NCI-H2029 treated with DMSO at 0.1 percent for 48 hours (cell line): ENCODE measurements at regions not wholly inside any gene's neighbourhood (a gene's known extent, or its start where the extent isn't known, plus 50 kb on each side); places are given as distances from the start of the nearest gene placed in this dataset.

ENCODE experiments used
- DNase-seq: peaks from one replicate; lab custom pipeline; 2025; lab: John Stamatoyannopoulos, UW

- DNase-seq = no peak
Observed at GRCh38 chr5:81914696-81915095, 57.1 kb upstream of the ATG10 start.

- no peak for DNase-seq
Observed at GRCh38 chr5:81912933-81913332, 58.9 kb upstream of the ATG10 start.

DNA sequence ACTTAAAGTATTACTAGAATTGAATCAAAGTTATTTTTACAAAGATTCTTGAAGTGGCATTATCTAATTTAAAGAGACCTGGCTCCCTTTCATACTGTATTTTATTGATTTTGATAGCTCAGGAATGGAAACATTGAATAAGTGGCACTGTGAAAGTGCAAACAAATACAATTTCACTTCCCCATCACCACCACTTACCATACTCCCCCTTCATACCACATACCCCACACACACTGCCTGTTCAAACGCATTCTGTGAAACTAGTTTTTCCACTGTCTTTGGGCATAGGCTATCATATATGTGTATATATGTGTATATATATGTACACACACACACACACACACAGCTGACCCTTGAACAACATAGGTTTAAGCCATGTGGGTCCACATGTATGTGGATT, 62.1 kb upstream of the ATG10 start:
- DNase-seq = no peak

- no peak for DNase-seq
Observed at GRCh38 chr5:81908771-81909170, 63.1 kb upstream of the ATG10 start.

- DNase-seq = no peak
Observed at GRCh38 chr5:81908044-81908443, 63.8 kb upstream of the ATG10 start.

DNA sequence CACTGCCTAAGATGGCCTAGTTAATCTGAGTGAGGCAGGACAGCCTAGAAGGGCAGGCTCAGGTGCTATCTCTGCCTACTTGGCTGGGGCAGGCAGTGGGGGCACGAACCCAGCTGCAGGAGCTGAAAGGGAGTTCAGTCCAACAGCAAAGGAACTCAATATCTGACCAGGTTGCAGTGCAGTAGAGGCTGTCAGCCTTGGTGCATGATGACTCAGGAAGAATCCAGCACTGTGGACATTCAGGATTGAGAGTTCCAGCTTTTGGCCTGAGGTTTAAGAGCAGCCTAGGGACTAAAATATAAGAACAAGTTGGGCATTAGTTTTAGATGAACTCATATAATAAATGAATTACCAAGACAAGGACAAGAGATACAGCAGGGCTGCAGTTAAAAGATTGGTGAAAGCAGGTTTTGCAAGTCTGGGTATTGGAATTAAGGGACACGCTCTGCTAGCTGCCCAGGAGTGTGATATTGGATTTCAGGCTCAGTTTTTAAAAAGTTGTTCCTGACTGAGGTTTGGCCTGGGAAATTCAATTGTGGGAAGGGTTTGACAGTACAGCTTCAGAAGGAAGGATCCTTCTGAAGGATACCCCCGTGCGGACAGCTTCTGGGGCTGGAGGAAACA, 64.7 kb upstream of the ATG10 start:
- DNase-seq = no peak

DNA sequence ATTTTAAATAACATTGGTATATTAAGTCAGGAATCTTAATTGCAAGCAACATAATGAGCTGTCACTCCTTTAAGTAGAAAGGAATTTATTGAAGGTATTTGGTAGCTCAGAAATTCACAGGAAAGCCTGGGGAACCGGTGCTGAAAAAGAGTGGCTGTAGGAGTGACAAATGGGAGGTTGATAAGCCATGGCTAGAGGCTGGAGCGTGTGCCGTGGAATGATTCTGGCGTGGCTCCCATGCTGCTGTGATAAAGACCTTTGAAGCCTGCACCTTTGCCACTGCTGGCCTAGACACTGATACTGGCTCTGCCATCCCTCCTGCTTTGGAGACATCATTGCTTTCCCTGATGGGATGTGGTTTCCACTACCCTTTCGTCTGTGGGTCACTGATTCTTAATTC, 65.7 kb upstream of the ATG10 start:
- no peak for DNase-seq

- DNase-seq = no peak
Observed at GRCh38 chr5:81904861-81905260, 67.0 kb upstream of the ATG10 start.

- DNase-seq = no peak
Observed at GRCh38 chr5:81904166-81904565, 67.7 kb upstream of the ATG10 start.

GRCh38 chr5:81901586-81901985, 70.2 kb upstream of the ATG10 start:
- no peak for DNase-seq

DNA sequence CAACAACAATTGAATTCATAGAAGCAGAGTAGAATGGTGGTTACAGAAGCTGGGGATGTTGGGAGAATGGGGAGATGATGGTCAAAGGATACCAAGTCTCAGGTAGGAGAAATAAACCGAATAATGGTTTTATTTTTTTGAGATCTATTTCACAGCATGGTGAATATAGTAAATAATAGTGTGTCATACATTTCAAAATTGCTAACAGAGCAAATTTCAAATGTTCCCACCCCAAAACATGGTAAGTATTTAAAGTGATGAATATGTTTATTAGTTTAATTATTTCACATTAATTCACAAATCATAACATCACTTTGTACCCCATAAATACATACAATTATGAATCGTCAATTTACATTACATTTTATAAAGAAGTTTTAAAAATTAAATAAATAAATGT, 72.7 kb upstream of the ATG10 start:
- no peak for DNase-seq

DNA sequence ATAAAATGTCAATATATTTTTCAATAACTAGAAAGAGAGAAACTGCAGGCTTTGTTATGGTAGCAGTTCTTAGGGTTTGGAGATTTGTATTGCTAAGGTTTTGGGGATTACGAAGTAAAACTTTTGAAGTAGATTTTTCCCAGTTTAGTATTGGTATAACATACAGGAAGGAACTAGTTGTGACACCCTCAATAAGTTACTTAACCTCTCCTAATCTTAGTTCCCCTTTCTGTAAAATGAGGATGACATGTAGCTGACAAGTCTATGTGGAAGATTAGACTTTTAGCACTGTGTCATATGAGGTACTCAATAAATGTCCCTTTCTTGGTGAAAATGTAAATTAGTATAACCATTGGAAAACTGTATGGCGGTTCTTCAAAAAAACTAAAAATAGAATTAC, 73.4 kb upstream of the ATG10 start:
- DNase-seq = no peak

- no peak for DNase-seq
Observed at GRCh38 chr5:81896764-81897163, 75.1 kb upstream of the ATG10 start.

GRCh38 chr5:81895307-81895706, 76.5 kb upstream of the ATG10 start:
- no peak for DNase-seq

- no peak for DNase-seq
Observed at GRCh38 chr5:81893961-81894360, 77.9 kb upstream of the ATG10 start.

DNA sequence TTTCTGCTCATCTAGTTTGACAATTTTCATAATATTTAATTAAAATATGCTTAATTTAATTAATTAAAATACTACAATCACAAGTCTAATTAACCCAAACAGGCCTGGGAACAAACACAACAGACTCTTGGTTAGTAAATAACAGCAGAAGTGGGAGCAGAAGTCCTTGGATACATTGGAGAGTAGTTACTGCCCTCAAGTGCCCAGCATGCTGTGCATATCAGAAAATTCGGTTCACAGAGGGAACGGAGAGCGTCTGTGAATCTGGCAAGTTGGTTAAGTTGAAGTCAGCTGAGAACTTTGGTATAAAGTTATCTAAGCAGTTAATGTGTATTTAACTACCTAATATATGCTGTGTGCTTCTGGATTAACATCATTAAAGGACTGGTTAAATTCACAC, 87.0 kb upstream of the ATG10 start:
- DNase-seq = no peak

DNA sequence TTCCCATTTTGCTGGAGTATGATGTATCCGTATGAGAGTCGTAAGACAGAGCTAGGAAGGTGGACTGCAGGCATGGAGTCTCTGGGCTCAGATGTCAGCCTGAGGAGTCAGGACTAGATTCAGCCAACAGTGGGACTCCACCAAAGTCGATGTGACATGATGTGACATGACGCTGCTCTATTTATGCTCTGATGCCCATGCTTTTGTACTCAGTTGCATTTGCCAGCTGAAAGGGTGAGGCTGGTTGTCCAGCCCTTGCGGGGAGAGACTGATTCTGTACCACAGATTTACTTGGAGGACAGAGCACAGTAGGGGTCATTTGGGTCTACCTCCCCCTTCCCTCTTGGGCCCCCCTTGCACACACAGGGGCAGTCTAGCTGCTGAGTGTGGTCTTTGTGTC, 88.5 kb upstream of the ATG10 start:
- no peak for DNase-seq

DNA sequence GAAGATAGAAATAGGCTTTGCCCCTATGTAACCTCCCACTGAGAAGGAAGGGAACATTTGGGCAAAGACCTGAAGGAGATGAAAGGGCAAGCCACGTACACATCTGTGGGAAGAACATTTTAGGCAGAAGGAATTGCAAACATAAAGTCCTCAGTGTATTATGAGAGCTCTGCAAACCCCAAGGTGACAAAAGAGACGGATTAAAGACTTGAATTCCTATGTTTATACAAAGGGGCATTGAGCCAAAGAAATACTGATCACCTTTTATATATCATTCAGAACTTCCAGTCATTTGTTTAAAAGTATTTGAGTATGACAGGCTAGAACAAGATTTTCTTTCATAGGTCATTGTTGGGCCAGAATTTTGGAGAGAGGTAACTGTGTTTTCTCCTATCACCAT, 90.2 kb upstream of the ATG10 start:
- no peak for DNase-seq

DNA sequence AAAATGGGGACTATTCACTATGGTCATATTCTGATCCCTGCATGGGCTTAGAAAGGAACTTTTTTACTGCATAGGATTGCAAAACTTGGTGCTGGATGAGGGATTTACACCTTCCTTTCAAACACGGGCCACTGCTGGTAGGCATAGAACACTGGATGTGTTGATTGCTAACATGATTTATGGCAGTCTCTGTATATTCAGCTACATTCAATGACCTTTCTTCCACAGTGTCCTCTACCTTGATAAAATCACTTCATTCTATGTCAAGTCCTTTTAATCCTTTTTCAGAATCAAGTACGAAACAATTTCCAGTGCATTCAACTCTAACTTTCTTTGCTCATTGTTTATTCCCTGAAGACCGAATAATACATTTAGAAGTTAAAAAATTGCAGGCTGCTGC, 91.9 kb upstream of the ATG10 start:
- no peak for DNase-seq

DNA sequence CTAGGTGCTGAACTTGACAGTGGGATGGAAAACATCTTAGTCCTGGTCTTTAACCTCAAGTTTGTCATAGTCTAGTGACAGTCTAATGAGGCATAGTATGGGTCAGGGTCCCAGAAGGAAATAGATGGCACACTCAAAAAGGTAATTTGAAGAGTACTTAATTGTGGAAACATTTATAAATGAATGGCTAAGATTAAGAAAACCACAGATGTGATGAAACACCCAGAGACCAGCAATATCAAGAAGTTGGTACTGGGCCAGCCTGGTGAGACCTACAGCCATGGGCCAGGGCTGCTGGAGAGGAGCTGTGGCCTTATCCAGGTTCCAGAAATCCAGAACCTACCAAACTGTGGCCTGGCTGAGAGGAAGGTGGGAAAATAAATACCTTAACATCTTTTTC, 93.5 kb upstream of the ATG10 start:
- DNase-seq = no peak

DNA sequence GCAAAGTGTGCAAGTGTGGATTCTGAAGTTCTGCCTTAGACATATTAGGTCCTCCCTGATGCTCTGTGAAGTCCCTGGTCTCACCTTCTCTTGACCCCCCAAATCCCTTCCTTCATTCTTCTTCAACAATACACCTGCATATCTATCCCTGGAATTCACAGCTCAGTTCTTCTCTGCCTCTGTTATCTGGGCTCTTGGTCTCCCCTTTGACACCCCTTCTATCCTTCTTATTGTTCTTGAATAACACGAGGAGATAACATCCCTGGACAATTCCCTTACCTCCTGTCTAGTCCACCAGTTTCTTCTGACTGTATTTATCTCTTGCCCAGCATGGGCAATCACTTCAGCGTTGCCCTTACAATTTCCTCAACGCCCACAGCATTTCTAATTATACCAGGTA, 104.8 kb upstream of the ATG10 start:
- DNase-seq = no peak

GRCh38 chr5:81860778-81861177, 109.9 kb upstream of the SSBP2 start:
- DNase-seq = no peak

DNA sequence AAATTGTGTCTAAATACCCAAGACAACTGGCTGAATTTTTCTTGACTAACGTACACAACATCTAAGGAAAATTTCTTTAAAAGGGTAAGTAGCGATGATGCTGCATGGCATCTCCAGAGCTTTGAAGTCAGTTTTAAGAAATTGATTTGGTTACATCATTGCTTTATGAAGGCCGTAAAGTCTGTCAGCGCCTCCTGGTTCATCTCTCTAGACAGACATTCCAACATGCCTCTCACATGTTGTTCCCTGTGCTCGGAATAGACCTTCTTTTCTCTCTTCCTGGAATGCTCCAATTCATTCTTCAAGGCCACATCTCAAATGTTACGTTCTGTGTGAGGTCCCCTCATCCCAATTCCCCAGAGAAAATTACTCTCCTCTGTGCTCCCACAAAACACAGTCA, 108.7 kb upstream of the SSBP2 start:
- no peak for DNase-seq

DNA sequence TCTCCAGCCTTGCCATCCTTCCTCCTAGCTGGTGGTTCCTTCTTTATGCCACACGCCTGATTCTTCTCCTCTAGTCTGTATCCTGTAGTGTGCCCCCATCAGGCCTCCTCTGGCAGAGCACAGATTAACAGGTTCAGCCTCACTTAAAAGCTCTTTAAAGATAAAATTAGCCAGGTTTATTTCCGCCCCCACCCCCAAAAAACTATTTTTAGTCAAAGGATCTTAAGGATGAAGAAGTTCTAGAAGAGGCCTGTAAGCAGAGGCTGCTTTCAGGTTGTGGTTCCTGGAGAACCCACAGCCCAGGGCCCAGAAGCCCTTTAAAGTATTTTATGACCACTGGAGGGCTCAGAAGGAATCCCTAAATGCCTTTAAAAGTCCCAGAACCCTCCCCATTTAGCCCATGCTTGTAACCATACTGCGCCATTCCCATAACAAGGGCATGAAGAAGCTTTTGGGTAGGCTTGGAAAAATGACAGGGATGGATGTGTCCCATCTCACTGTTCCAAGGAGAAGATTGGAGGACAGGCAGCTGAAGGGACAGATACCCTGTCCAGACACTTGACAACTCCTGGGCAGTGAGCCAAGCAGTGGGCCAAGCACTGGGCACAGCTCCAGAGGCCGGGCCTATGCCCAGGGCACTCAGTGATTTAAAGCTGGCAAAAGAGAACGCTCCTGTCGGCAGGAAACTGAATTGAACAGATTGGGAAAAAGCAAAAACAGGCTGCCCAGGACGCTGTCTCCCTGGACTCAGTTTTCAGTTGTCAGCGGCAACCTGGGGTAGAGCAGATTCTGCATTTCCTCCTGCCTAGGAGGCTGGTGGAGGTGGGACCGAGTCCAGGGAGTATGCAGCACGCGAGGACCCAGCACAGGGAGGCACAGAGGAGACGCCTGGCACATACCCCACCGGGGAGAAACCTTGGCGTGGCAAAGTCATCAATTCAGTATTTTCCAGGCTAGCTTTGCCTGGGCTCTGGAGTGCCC, 106.3 kb upstream of the SSBP2 start:
- DNase-seq = peak; percentile 87
